ENCODE measurements at regions not wholly inside any gene's neighbourhood (a gene's known extent, or its start where the extent isn't known, plus 50 kb on each side); places are given as distances from the start of the nearest gene placed in this dataset.
"Not testable (repeated sequence)": the region's sequence is repeated elsewhere in the genome, so short reads cannot be mapped to it uniquely, and the experiment has no call there.

- DNase-seq, result no peak
Observed at GRCh38 chr10:2777666-2778355, 289.5 kb upstream of the PFKP start.

GRCh38 chr10:2772816-2773631, 294.3 kb upstream of the PFKP start:
- peak; percentile 89 for DNase-seq

GRCh38 chr10:2772135-2772534, 295.2 kb upstream of the PFKP start:
- DNase-seq, result no peak

GRCh38 chr10:2767293-2767692, 300.1 kb upstream of the PFKP start:
- not testable (repeated sequence) for DNase-seq

GRCh38 chr10:2761971-2762370, 305.4 kb upstream of the PFKP start:
- no peak for DNase-seq

GRCh38 chr10:2761311-2761710, 306.0 kb upstream of the PFKP start:
- no peak for DNase-seq

- DNase-seq, result no peak
Observed at GRCh38 chr10:2760736-2761135, 306.6 kb upstream of the PFKP start.

GRCh38 chr10:2759233-2759632, 308.1 kb upstream of the PFKP start:
- DNase-seq, result no peak

GRCh38 chr10:2754943-2755342, 312.4 kb upstream of the PFKP start:
- DNase-seq, result no peak

GRCh38 chr10:2748287-2748686, 319.1 kb upstream of the PFKP start:
- DNase-seq, result no peak

GRCh38 chr10:2746638-2747037, 320.7 kb upstream of the PFKP start:
- no peak for DNase-seq

GRCh38 chr10:2745666-2746065, 321.7 kb upstream of the PFKP start:
- DNase-seq, result no peak

- DNase-seq, result no peak
Observed at GRCh38 chr10:2744547-2745200, 322.7 kb upstream of the PFKP start.

- no peak for DNase-seq
Observed at GRCh38 chr10:2734603-2735002, 332.7 kb upstream of the PFKP start.

- no peak for DNase-seq
Observed at GRCh38 chr10:2733278-2733963, 333.9 kb upstream of the PFKP start.

GRCh38 chr10:2731940-2732339, 335.4 kb upstream of the PFKP start:
- no peak for DNase-seq

- no peak for DNase-seq
Observed at GRCh38 chr10:2729197-2729596, 338.2 kb upstream of the PFKP start.

- DNase-seq, result no peak
Observed at GRCh38 chr10:2728087-2728486, 339.3 kb upstream of the PFKP start.

- DNase-seq, result no peak
Observed at GRCh38 chr10:2716596-2716995, 350.8 kb upstream of the PFKP start.

- no peak for DNase-seq
Observed at GRCh38 chr10:2714597-2714996, 352.8 kb upstream of the PFKP start.

- no peak for DNase-seq
Observed at GRCh38 chr10:2703953-2704352, 363.4 kb upstream of the PFKP start.

GRCh38 chr10:2701802-2702201, 365.5 kb upstream of the PFKP start:
- no peak for DNase-seq

GRCh38 chr10:2700626-2701305, 366.6 kb upstream of the PFKP start:
- no peak for DNase-seq

All from NCI-H748 treated with DMSO at 0.1 percent for 48 hours (cell line).